ENCODE measurements at regions not wholly inside any gene's neighbourhood (a gene's known extent, or its start where the extent isn't known, plus 50 kb on each side); places are given as distances from the start of the nearest gene placed in this dataset.

- TF ChIP-seq GABPA (IDR thresholded peaks at IDR 0.05 in 1 of 2, conservative IDR thresholded peaks at IDR 0.05 in 1 of 2) (no peak), CTCF (IDR thresholded peaks at IDR 0.05; ENCODE audit: low read depth, low read length, missing input control) (no peak), RAD21 (IDR thresholded peaks at IDR 0.05) (no peak), ZBTB33 (IDR thresholded peaks at IDR 0.05) (no peak)
These were observed 189.0 kb upstream of the CELF2 start for GRCh38 chr10:10828623-10829022.
